ENCODE measurements at regions not wholly inside any gene's neighbourhood (a gene's known extent, or its start where the extent isn't known, plus 50 kb on each side); places are given as distances from the start of the nearest gene placed in this dataset.

GRCh38 chr11:70486731-70487130, 88.4 kb downstream of the CTTN start:
- no peak for DNase-seq
- TF ChIP-seq GATA1 (IDR thresholded peaks at IDR 0.05; ENCODE audit: low read depth, low read length) (no peak), POLR2A (IDR thresholded peaks at IDR 0.05; ENCODE audit: low read length) (no peak)

- TF ChIP-seq POLR2A (IDR thresholded peaks at IDR 0.05; ENCODE audit: low read length) (no peak), GATA1 (IDR thresholded peaks at IDR 0.05; ENCODE audit: low read depth, low read length) (no peak)
- DNase-seq: no peak
These were observed 88.8 kb downstream of the CTTN start for GRCh38 chr11:70487160-70487559.

GRCh38 chr11:70487756-70488155, 89.4 kb downstream of the CTTN start:
- TF ChIP-seq POLR2A (IDR thresholded peaks at IDR 0.05; ENCODE audit: low read length) (no peak), GATA1 (IDR thresholded peaks at IDR 0.05; ENCODE audit: low read depth, low read length) (no peak)
- no peak for DNase-seq

GRCh38 chr11:70488171-70488703, 89.9 kb downstream of the CTTN start:
- no peak for DNase-seq
- TF ChIP-seq POLR2A (IDR thresholded peaks at IDR 0.05; ENCODE audit: low read length) (no peak), GATA1 (IDR thresholded peaks at IDR 0.05; ENCODE audit: low read depth, low read length) (no peak)

- TF ChIP-seq GATA1 (IDR thresholded peaks at IDR 0.05; ENCODE audit: low read depth, low read length) (no peak), POLR2A (IDR thresholded peaks at IDR 0.05; ENCODE audit: low read length) (no peak)
- DNase-seq: no peak
These were observed 90.9 kb downstream of the CTTN start for GRCh38 chr11:70489276-70489675.

GRCh38 chr11:70490208-70490607, 91.9 kb downstream of the CTTN start:
- no peak for TF ChIP-seq GATA1 (IDR thresholded peaks at IDR 0.05; ENCODE audit: low read depth, low read length)
- no peak for TF ChIP-seq POLR2A (IDR thresholded peaks at IDR 0.05; ENCODE audit: low read length)
- no peak for DNase-seq

GRCh38 chr11:70490723-70491558, 92.6 kb downstream of the CTTN start:
- TF ChIP-seq POLR2A (IDR thresholded peaks at IDR 0.05; ENCODE audit: low read length) (no peak), GATA1 (IDR thresholded peaks at IDR 0.05; ENCODE audit: low read depth, low read length) (no peak)
- DNase-seq: no peak

GRCh38 chr11:70491696-70492472, 93.6 kb downstream of the CTTN start:
- no peak for TF ChIP-seq POLR2A (IDR thresholded peaks at IDR 0.05; ENCODE audit: low read length)
- TF ChIP-seq GATA1 (IDR thresholded peaks at IDR 0.05; ENCODE audit: low read depth, low read length): no peak
- DNase-seq: no peak

- DNase-seq: no peak
These were observed 94.8 kb downstream of the CTTN start for GRCh38 chr11:70493089-70493474.

GRCh38 chr11:70493891-70494290, 95.6 kb downstream of the CTTN start:
- DNase-seq: no peak
- TF ChIP-seq GATA1 (IDR thresholded peaks at IDR 0.05; ENCODE audit: low read depth, low read length): no peak
- TF ChIP-seq POLR2A (IDR thresholded peaks at IDR 0.05; ENCODE audit: low read length): no peak

More at GRCh38 chr11:70493089-70493474, 94.8 kb downstream of the CTTN start:
- TF ChIP-seq POLR2A (IDR thresholded peaks at IDR 0.05; ENCODE audit: low read length): no peak
- no peak for TF ChIP-seq GATA1 (IDR thresholded peaks at IDR 0.05; ENCODE audit: low read depth, low read length)

GRCh38 chr11:70494559-70495350, 96.4 kb downstream of the CTTN start:
- no peak for DNase-seq
- no peak for TF ChIP-seq POLR2A (IDR thresholded peaks at IDR 0.05; ENCODE audit: low read length)
- TF ChIP-seq GATA1 (IDR thresholded peaks at IDR 0.05; ENCODE audit: low read depth, low read length): no peak

GRCh38 chr11:70495351-70496310, 97.3 kb downstream of the CTTN start:
- no peak for DNase-seq
- TF ChIP-seq GATA1 (IDR thresholded peaks at IDR 0.05; ENCODE audit: low read depth, low read length) (no peak), POLR2A (IDR thresholded peaks at IDR 0.05; ENCODE audit: low read length) (no peak)

Measured in erythroblast (primary cell).